ENCODE measurements at regions not wholly inside any gene's neighbourhood (a gene's known extent, or its start where the extent isn't known, plus 50 kb on each side); places are given as distances from the start of the nearest gene placed in this dataset.

DNA sequence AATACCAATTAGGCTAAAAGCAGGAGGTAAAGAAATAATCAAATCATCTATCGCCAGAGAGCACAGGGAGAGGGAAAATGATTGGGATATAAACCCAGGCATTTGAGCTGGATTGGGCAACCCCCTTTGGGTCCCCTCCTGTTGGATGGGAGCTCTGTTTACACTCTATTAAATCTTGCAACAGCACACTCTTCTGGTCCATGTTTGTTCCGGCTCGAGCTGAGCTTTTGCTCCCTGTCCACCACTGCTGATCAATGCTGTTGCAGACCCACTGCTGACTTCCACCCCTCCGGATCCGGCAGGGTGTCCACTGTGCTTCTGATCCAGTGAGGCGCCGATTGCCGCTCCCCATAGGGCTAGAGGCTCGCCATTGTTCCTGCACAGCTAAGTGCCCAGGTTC is 493.8 kb downstream of the MATN1 start (continued):
- TF ChIP-seq, protein P1, sequence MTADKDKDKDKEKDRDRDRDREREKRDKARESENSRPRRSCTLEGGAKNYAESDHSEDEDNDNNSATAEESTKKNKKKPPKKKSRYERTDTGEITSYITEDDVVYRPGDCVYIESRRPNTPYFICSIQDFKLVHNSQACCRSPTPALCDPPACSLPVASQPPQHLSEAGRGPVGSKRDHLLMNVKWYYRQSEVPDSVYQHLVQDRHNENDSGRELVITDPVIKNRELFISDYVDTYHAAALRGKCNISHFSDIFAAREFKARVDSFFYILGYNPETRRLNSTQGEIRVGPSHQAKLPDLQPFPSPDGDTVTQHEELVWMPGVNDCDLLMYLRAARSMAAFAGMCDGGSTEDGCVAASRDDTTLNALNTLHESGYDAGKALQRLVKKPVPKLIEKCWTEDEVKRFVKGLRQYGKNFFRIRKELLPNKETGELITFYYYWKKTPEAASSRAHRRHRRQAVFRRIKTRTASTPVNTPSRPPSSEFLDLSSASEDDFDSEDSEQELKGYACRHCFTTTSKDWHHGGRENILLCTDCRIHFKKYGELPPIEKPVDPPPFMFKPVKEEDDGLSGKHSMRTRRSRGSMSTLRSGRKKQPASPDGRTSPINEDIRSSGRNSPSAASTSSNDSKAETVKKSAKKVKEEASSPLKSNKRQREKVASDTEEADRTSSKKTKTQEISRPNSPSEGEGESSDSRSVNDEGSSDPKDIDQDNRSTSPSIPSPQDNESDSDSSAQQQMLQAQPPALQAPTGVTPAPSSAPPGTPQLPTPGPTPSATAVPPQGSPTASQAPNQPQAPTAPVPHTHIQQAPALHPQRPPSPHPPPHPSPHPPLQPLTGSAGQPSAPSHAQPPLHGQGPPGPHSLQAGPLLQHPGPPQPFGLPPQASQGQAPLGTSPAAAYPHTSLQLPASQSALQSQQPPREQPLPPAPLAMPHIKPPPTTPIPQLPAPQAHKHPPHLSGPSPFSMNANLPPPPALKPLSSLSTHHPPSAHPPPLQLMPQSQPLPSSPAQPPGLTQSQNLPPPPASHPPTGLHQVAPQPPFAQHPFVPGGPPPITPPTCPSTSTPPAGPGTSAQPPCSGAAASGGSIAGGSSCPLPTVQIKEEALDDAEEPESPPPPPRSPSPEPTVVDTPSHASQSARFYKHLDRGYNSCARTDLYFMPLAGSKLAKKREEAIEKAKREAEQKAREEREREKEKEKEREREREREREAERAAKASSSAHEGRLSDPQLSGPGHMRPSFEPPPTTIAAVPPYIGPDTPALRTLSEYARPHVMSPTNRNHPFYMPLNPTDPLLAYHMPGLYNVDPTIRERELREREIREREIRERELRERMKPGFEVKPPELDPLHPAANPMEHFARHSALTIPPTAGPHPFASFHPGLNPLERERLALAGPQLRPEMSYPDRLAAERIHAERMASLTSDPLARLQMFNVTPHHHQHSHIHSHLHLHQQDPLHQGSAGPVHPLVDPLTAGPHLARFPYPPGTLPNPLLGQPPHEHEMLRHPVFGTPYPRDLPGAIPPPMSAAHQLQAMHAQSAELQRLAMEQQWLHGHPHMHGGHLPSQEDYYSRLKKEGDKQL (CRISPR knock-in tag; IDR thresholded peaks at IDR 0.05; ENCODE audit: low read depth): no peak
- TF ChIP-seq KDM3A (CRISPR knock-in tag; IDR thresholded peaks at IDR 0.05; ENCODE audit: low read depth) (no peak), ZZZ3 (CRISPR knock-in tag; IDR thresholded peaks at IDR 0.05; ENCODE audit: borderline replicate concordance) (no peak), MLLT10 (CRISPR knock-in tag; IDR thresholded peaks at IDR 0.05) (no peak), POLR2AphosphoS2 (IDR thresholded peaks at IDR 0.05; ENCODE audit: low read depth, low read length) (no peak), KAT8 (CRISPR knock-in tag; IDR thresholded peaks at IDR 0.05) (no peak), SRSF1 (optimal IDR thresholded peaks at IDR 0.05; ENCODE audit: low read depth, low read length) (no peak), ZBTB21 (CRISPR knock-in tag; IDR thresholded peaks at IDR 0.05) (no peak), KLF12 (CRISPR knock-in tag; IDR thresholded peaks at IDR 0.05; ENCODE audit: borderline replicate concordance) (no peak), CBX5 (CRISPR knock-in tag; IDR thresholded peaks at IDR 0.05; ENCODE audit: borderline replicate concordance) (no peak), KLF15 (CRISPR knock-in tag; IDR thresholded peaks at IDR 0.05; ENCODE audit: borderline replicate concordance) (no peak), TOE1 (CRISPR knock-in tag; IDR thresholded peaks at IDR 0.05) (no peak), ZNF879 (CRISPR knock-in tag; IDR thresholded peaks at IDR 0.05) (no peak)
- TF ChIP-seq, protein P2, sequence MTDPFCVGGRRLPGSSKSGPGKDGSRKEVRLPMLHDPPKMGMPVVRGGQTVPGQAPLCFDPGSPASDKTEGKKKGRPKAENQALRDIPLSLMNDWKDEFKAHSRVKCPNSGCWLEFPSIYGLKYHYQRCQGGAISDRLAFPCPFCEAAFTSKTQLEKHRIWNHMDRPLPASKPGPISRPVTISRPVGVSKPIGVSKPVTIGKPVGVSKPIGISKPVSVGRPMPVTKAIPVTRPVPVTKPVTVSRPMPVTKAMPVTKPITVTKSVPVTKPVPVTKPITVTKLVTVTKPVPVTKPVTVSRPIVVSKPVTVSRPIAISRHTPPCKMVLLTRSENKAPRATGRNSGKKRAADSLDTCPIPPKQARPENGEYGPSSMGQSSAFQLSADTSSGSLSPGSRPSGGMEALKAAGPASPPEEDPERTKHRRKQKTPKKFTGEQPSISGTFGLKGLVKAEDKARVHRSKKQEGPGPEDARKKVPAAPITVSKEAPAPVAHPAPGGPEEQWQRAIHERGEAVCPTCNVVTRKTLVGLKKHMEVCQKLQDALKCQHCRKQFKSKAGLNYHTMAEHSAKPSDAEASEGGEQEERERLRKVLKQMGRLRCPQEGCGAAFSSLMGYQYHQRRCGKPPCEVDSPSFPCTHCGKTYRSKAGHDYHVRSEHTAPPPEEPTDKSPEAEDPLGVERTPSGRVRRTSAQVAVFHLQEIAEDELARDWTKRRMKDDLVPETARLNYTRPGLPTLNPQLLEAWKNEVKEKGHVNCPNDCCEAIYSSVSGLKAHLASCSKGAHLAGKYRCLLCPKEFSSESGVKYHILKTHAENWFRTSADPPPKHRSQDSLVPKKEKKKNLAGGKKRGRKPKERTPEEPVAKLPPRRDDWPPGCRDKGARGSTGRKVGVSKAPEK (CRISPR knock-in tag; IDR thresholded peaks at IDR 0.05; ENCODE audit: borderline replicate concordance): no peak
- TF ChIP-seq, protein P3, sequence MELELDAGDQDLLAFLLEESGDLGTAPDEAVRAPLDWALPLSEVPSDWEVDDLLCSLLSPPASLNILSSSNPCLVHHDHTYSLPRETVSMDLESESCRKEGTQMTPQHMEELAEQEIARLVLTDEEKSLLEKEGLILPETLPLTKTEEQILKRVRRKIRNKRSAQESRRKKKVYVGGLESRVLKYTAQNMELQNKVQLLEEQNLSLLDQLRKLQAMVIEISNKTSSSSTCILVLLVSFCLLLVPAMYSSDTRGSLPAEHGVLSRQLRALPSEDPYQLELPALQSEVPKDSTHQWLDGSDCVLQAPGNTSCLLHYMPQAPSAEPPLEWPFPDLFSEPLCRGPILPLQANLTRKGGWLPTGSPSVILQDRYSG (CRISPR knock-in tag; IDR thresholded peaks at IDR 0.05): no peak
- TF ChIP-seq, protein P4, sequence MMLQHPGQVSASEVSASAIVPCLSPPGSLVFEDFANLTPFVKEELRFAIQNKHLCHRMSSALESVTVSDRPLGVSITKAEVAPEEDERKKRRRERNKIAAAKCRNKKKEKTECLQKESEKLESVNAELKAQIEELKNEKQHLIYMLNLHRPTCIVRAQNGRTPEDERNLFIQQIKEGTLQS (CRISPR knock-in tag; IDR thresholded peaks at IDR 0.05): no peak
- TF ChIP-seq, protein P5, sequence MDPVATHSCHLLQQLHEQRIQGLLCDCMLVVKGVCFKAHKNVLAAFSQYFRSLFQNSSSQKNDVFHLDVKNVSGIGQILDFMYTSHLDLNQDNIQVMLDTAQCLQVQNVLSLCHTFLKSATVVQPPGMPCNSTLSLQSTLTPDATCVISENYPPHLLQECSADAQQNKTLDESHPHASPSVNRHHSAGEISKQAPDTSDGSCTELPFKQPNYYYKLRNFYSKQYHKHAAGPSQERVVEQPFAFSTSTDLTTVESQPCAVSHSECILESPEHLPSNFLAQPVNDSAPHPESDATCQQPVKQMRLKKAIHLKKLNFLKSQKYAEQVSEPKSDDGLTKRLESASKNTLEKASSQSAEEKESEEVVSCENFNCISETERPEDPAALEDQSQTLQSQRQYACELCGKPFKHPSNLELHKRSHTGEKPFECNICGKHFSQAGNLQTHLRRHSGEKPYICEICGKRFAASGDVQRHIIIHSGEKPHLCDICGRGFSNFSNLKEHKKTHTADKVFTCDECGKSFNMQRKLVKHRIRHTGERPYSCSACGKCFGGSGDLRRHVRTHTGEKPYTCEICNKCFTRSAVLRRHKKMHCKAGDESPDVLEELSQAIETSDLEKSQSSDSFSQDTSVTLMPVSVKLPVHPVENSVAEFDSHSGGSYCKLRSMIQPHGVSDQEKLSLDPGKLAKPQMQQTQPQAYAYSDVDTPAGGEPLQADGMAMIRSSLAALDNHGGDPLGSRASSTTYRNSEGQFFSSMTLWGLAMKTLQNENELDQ (CRISPR knock-in tag; IDR thresholded peaks at IDR 0.05; ENCODE audit: borderline replicate concordance): no peak
